Suprapubic skin (tissue), 3 donors: ENCODE measurements at regions not wholly inside any gene's neighbourhood (a gene's known extent, or its start where the extent isn't known, plus 50 kb on each side); places are given as distances from the start of the nearest gene placed in this dataset.

Experiments
- CTCF ChIP-seq, 2 donors: fragments of 200-600 bp in 1 of 2; fragments of 450-650 bp in 1 of 2; sonication (generic) in 1 of 2; IDR thresholded peaks; one replicate each; pipeline ENCODE4 v1.5.1; 2016 to 2019; ENCODE audit warnings: antibody characterized with exemption in 2 of 2, mild to moderate bottlenecking in 1 of 2, moderate library complexity in 1 of 2
- POLR2A ChIP-seq, 2 donors: fragments of 450-650 bp; IDR thresholded peaks; one replicate each; pipeline ENCODE4 v1.6.1; 2017; ENCODE audit warnings: antibody characterized with exemption in 2 of 2, mild to moderate bottlenecking in 2 of 2, moderate library complexity in 2 of 2

- TF ChIP-seq CTCF (IDR thresholded peaks at IDR 0.05) (no peak), POLR2A (IDR thresholded peaks at IDR 0.05) (no peak)
Measured at GRCh38 chr18:2331491-2331890, 239.8 kb downstream of the METTL4 start.
